ENCODE measurements at regions not wholly inside any gene's neighbourhood (a gene's known extent, or its start where the extent isn't known, plus 50 kb on each side); places are given as distances from the start of the nearest gene placed in this dataset.

- H3K27ac ChIP-seq, result peak overlapping the region in 2 of 4 donors; percentile 20 to 58
These were observed 88.6 kb upstream of the HAAO start for GRCh38 chr2:42880738-42881690.

GRCh38 chr2:42879913-42880737 is 87.7 kb upstream of the HAAO start:
- Histone ChIP-seq H3K27ac (peak overlapping the region in 3 of 4 donors; percentile 20 to 58 (median 53)), H3K4me3 (no peak overlapping the region), H3K4me1 (peaks cover 0 to 52% (median 16%) of the 10 kb centered on the region in 4 donors), H3K36me3 (no peaks in the 10 kb centered on the region), H3K27me3 (no peaks in the 10 kb centered on the region), H3K9me3 (no peaks in the 10 kb centered on the region)
- WGBS, 2 donors, result 61 to 63% methylated on average over 18 of the region's 18 CpGs
- DNase-seq (ENCODE audit: low spot score in 2 of 2), result no peak
- TF ChIP-seq EP300 (IDR thresholded peaks at IDR 0.05) (no peak), POLR2A (IDR thresholded peaks at IDR 0.05) (no peak), CTCF (IDR thresholded peaks at IDR 0.05) (no peak)

More at GRCh38 chr2:42880738-42881690, 88.6 kb upstream of the HAAO start:
- no peaks in the 10 kb centered on the region for H3K9me3 ChIP-seq
- WGBS, 2 donors, result 60 to 70% methylated on average over 9 of the region's 9 CpGs
- no peak overlapping the region for H3K4me3 ChIP-seq
- no peak for TF ChIP-seq EP300 (IDR thresholded peaks at IDR 0.05)
- no peak for DNase-seq (ENCODE audit: low spot score in 2 of 2)
- H3K27me3 ChIP-seq, result no peaks in the 10 kb centered on the region
- H3K4me1 ChIP-seq, result peaks cover 0 to 43% (median 11%) of the 10 kb centered on the region in 4 donors
- H3K36me3 ChIP-seq, result no peaks in the 10 kb centered on the region

- Histone ChIP-seq H3K36me3 (no peaks in the 10 kb centered on the region), H3K4me1 (peaks cover 0 to 61% (median 23%) of the 10 kb centered on the region in 4 donors), H3K9me3 (no peaks in the 10 kb centered on the region), H3K27ac (peak overlapping the region in 2 of 4 donors; percentile 38 to 58), H3K27me3 (no peaks in the 10 kb centered on the region), H3K4me3 (no peak overlapping the region)
- WGBS, 2 donors, result 77 to 93% methylated on average over 6 of the region's 6 CpGs
- no peak for TF ChIP-seq CTCF (IDR thresholded peaks at IDR 0.05)
- no peak for TF ChIP-seq EP300 (IDR thresholded peaks at IDR 0.05)
- TF ChIP-seq POLR2A (IDR thresholded peaks at IDR 0.05), result no peak
- no peak for DNase-seq (ENCODE audit: low spot score in 2 of 2)
These were observed 86.8 kb upstream of the HAAO start for GRCh38 chr2:42879121-42879705.

GRCh38 chr2:42878581-42878980 is 86.2 kb upstream of the HAAO start:
- no peak for TF ChIP-seq EP300 (IDR thresholded peaks at IDR 0.05)
- no peak for TF ChIP-seq POLR2A (IDR thresholded peaks at IDR 0.05)
- TF ChIP-seq CTCF (IDR thresholded peaks at IDR 0.05), result no peak
- no peak for DNase-seq (ENCODE audit: low spot score in 2 of 2)
- 83 to 84% methylated on average over 4 of the region's 4 CpGs for WGBS, 2 donors
- no peaks in the 10 kb centered on the region for H3K27me3 ChIP-seq
- H3K9me3 ChIP-seq, result no peaks in the 10 kb centered on the region
- no peaks in the 10 kb centered on the region for H3K36me3 ChIP-seq
- H3K4me3 ChIP-seq, result no peak overlapping the region
- H3K4me1 ChIP-seq, result peaks cover 0 to 67% (median 23%) of the 10 kb centered on the region in 4 donors
- peak overlapping the region in 2 of 4 donors; percentile 18 to 58 for H3K27ac ChIP-seq

GRCh38 chr2:42877936-42878335 is 85.6 kb upstream of the HAAO start:
- Histone ChIP-seq H3K4me3 (no peak overlapping the region), H3K27me3 (no peaks in the 10 kb centered on the region), H3K27ac (peak overlapping the region in 1 of 4 donors; percentile 58), H3K9me3 (no peaks in the 10 kb centered on the region), H3K36me3 (no peaks in the 10 kb centered on the region), H3K4me1 (peaks cover 0 to 73% (median 25%) of the 10 kb centered on the region in 4 donors)
- 86 to 92% methylated on average over 1 of the region's 1 CpG for WGBS, 2 donors
- TF ChIP-seq POLR2A (IDR thresholded peaks at IDR 0.05), result no peak
- no peak for TF ChIP-seq EP300 (IDR thresholded peaks at IDR 0.05)
- no peak for TF ChIP-seq CTCF (IDR thresholded peaks at IDR 0.05)
- DNase-seq (ENCODE audit: low spot score in 2 of 2), result no peak

Measured in tibial nerve (tissue), 4 donors.